Activated gamma-delta T cell treated with anti-CD3 and anti-CD28 coated beads, Interleukin-2, amount 50 U/mL, for 16 hours (primary cell): ENCODE measurements at regions not wholly inside any gene's neighbourhood (a gene's known extent, or its start where the extent isn't known, plus 50 kb on each side); places are given as distances from the start of the nearest gene placed in this dataset.
"Not testable (repeated sequence)": the region's sequence is repeated elsewhere in the genome, so short reads cannot be mapped to it uniquely, and the experiment has no call there.

Experiments
- DNase-seq: peaks from one replicate; pipeline ENCODE4 v3.0.0-alpha.2; 2020; ENCODE audit warnings: low read depth

- DNase-seq, result no peak
These were observed 112.5 kb upstream of the NBPF11 start for GRCh38 chr1:148264374-148265276.

GRCh38 chr1:148263906-148264255, 111.8 kb upstream of the NBPF11 start:
- no peak for DNase-seq

GRCh38 chr1:148263128-148263905, 111.2 kb upstream of the NBPF11 start:
- peak; percentile 35 for DNase-seq

GRCh38 chr1:148261684-148262083, 109.6 kb upstream of the NBPF11 start:
- not testable (repeated sequence) for DNase-seq

- not testable (repeated sequence) for DNase-seq
These were observed 105.8 kb upstream of the NBPF11 start for GRCh38 chr1:148257886-148258285.

GRCh38 chr1:148254611-148255429, 102.7 kb upstream of the NBPF11 start:
- peak; percentile 9 for DNase-seq

- DNase-seq, result not testable (repeated sequence)
These were observed 101.7 kb upstream of the NBPF11 start for GRCh38 chr1:148253808-148254207.

- DNase-seq, result not testable (repeated sequence)
These were observed 96.7 kb upstream of the NBPF11 start for GRCh38 chr1:148248798-148249197.

GRCh38 chr1:148246258-148246861, 94.3 kb upstream of the NBPF11 start:
- DNase-seq, result not testable (repeated sequence)

GRCh38 chr1:148245843-148246242, 93.8 kb upstream of the NBPF11 start:
- DNase-seq, result not testable (repeated sequence)

GRCh38 chr1:148245443-148245842, 93.4 kb upstream of the NBPF11 start:
- DNase-seq, result not testable (repeated sequence)

- DNase-seq, result not testable (repeated sequence)
These were observed 81.2 kb upstream of the NBPF11 start for GRCh38 chr1:148233250-148233649.

GRCh38 chr1:148228846-148229245, 76.8 kb upstream of the NBPF11 start:
- not testable (repeated sequence) for DNase-seq

- DNase-seq, result not testable (repeated sequence)
These were observed 70.5 kb upstream of the NBPF11 start for GRCh38 chr1:148222399-148223159.

- DNase-seq, result not testable (repeated sequence)
These were observed 69.5 kb upstream of the NBPF11 start for GRCh38 chr1:148221593-148221992.

GRCh38 chr1:148219229-148219628, 67.1 kb upstream of the NBPF11 start:
- not testable (repeated sequence) for DNase-seq

GRCh38 chr1:148211191-148211590, 59.1 kb upstream of the NBPF11 start:
- DNase-seq, result not testable (repeated sequence)

GRCh38 chr1:148210624-148211023, 58.5 kb upstream of the NBPF11 start:
- DNase-seq, result not testable (repeated sequence)

- not testable (repeated sequence) for DNase-seq
These were observed 58.1 kb upstream of the NBPF11 start for GRCh38 chr1:148210166-148210565.

GRCh38 chr1:148202013-148202412, 49.9 kb upstream of the NBPF11 start:
- not testable (repeated sequence) for DNase-seq
